NCI-H345 (cell line): ENCODE measurements at regions not wholly inside any gene's neighbourhood (a gene's known extent, or its start where the extent isn't known, plus 50 kb on each side); places are given as distances from the start of the nearest gene placed in this dataset.

ENCODE experiments used
- DNase-seq: peaks from one replicate; lab custom pipeline; 2025; lab: John Stamatoyannopoulos, UW

- no peak for DNase-seq
Measured at GRCh38 chr16:27685807-27686206, 135.9 kb downstream of the KATNIP start.

- DNase-seq: no peak
Measured at GRCh38 chr16:27686926-27687325, 137.0 kb downstream of the KATNIP start.

GRCh38 chr16:27687605-27688004, 137.7 kb downstream of the KATNIP start:
- no peak for DNase-seq

- DNase-seq: no peak
Measured at GRCh38 chr16:27689711-27690110, 139.8 kb downstream of the KATNIP start.

GRCh38 chr16:27690608-27691007, 140.7 kb downstream of the KATNIP start:
- DNase-seq: no peak

GRCh38 chr16:27691721-27692120, 141.8 kb downstream of the KATNIP start:
- DNase-seq: no peak

GRCh38 chr16:27692576-27692975, 142.6 kb downstream of the KATNIP start:
- DNase-seq: no peak

GRCh38 chr16:27695161-27695560, 145.2 kb downstream of the KATNIP start:
- DNase-seq: no peak

GRCh38 chr16:27698266-27698665, 148.3 kb downstream of the KATNIP start:
- no peak for DNase-seq

- DNase-seq: no peak
Measured at GRCh38 chr16:27698746-27699145, 148.8 kb downstream of the KATNIP start.

GRCh38 chr16:27699540-27699939, 149.6 kb downstream of the KATNIP start:
- DNase-seq: no peak

- DNase-seq: no peak
Measured at GRCh38 chr16:27700304-27700995, 150.5 kb downstream of the KATNIP start.

GRCh38 chr16:27701381-27701780, 151.4 kb downstream of the KATNIP start:
- no peak for DNase-seq

GRCh38 chr16:27703121-27703520, 153.2 kb downstream of the KATNIP start:
- DNase-seq: no peak

GRCh38 chr16:27703545-27703944, 153.6 kb downstream of the KATNIP start:
- DNase-seq: no peak

GRCh38 chr16:27704252-27704651, 154.3 kb downstream of the KATNIP start:
- DNase-seq: no peak

- no peak for DNase-seq
Measured at GRCh38 chr16:27706156-27706865, 156.4 kb downstream of the KATNIP start.

- DNase-seq: no peak
Measured at GRCh38 chr16:27706866-27707685, 157.1 kb downstream of the KATNIP start.

- no peak for DNase-seq
Measured at GRCh38 chr16:27708651-27709050, 158.7 kb downstream of the KATNIP start.

GRCh38 chr16:27712251-27712711, 162.3 kb downstream of the KATNIP start:
- no peak for DNase-seq

- DNase-seq: no peak
Measured at GRCh38 chr16:27717726-27718125, 167.8 kb downstream of the KATNIP start.

- DNase-seq: no peak
Measured at GRCh38 chr16:27718201-27719105, 168.5 kb downstream of the KATNIP start.
